PC-3 (cell line): ENCODE measurements at regions not wholly inside any gene's neighbourhood (a gene's known extent, or its start where the extent isn't known, plus 50 kb on each side); places are given as distances from the start of the nearest gene placed in this dataset.

Experiments
- ATAC-seq: fragments of 200-7000 bp; cut with Tn5 transposase; 2 replicates; pipeline ENCODE4 v1.9.1; 2020; ENCODE audit warnings: mild to moderate bottlenecking, moderate library complexity
- BruUV-seq: library from RNA; stranded (reverse); fragments of 400-500 nt; replicated peaks from 2 replicates; lab custom pipeline; 2021; lab: Mats Ljungman, UMichigan
- CTCF ChIA-PET: fragments of 300-600 bp; sonication (Branson Sonifier 250); formaldehyde crosslinking; loops from one replicate; lab custom pipeline; 2022; ENCODE audit warnings: antibody characterized with exemption; lab: Charles Lee
- POLR2A ChIA-PET: fragments of 300-600 bp; sonication (Branson Sonifier 250); formaldehyde crosslinking; loops from one replicate; lab custom pipeline; 2022; ENCODE audit warnings: antibody characterized with exemption; ENCODE audit not compliant: unreplicated experiment; lab: Charles Lee
- DNase-seq: peaks from one replicate; pipeline ENCODE4 v3.0.0-alpha.2; 2015
- H2AFZ ChIP-seq: fragments of 300-600 bp; sonication (generic); 2 replicates; pipeline ENCODE4 v1.6.0; 2016; ENCODE audit warnings: antibody characterized with exemption, low read length
- H3F3A ChIP-seq: fragments of 300-600 bp; sonication (generic); one replicate; pipeline ENCODE4 v1.6.0; 2017; ENCODE audit warnings: antibody characterized with exemption, low read length, control low read depth, mild to moderate bottlenecking; ENCODE audit not compliant: unreplicated experiment
- H3K27ac ChIP-seq: fragments of 300-600 bp; sonication (generic); 2 replicates; pipeline ENCODE4 v1.5.1; 2016; ENCODE audit warnings: mild to moderate bottlenecking, low read length
- H3K27me3 ChIP-seq: fragments of 300-600 bp; sonication (generic); 2 replicates; pipeline ENCODE4 v1.6.1; 2016; ENCODE audit warnings: low read length, mixed read lengths
- H3K36me3 ChIP-seq: fragments of 300-600 bp; sonication (generic); 2 replicates; pipeline ENCODE4 v1.6.1; 2016; ENCODE audit warnings: low read depth, mixed run types, low read length, mixed read lengths
- H3K4me1 ChIP-seq: fragments of 300-600 bp; sonication (generic); 2 replicates; pipeline ENCODE4 v1.5.1; 2016; ENCODE audit warnings: low read length; ENCODE audit not compliant: insufficient read depth
- H3K4me2 ChIP-seq: fragments of 300-600 bp; sonication (generic); 2 replicates; pipeline ENCODE4 v1.6.0; 2016; ENCODE audit warnings: low read length
- H3K4me3 ChIP-seq: fragments of 300-600 bp; sonication (generic); 2 replicates; pipeline ENCODE4 v1.5.1; 2016; ENCODE audit warnings: mild to moderate bottlenecking, low read length, mixed read lengths
- H3K79me2 ChIP-seq: fragments of 300-600 bp; sonication (generic); 2 replicates; pipeline ENCODE4 v1.6.1; 2017; ENCODE audit warnings: low read length, mixed read lengths
- H3K9ac ChIP-seq: fragments of 300-600 bp; sonication (generic); 2 replicates; pipeline ENCODE4 v1.6.0; 2016; ENCODE audit warnings: mild to moderate bottlenecking, low read length
- H3K9me2 ChIP-seq: fragments of 300-600 bp; sonication (generic); replicated peaks from 2 replicates; pipeline ENCODE4 v1.6.1; 2016; ENCODE audit warnings: mixed run types, low read length, mixed read lengths
- H3K9me3 ChIP-seq: fragments of 300-600 bp; sonication (generic); 2 replicates; pipeline ENCODE4 v1.6.1; 2016; ENCODE audit warnings: low read length, mixed read lengths
- H4K20me1 ChIP-seq: fragments of 300-600 bp; sonication (generic); 2 replicates; pipeline ENCODE4 v1.6.1; 2016; ENCODE audit warnings: low read length, mixed read lengths
- CTCF ChIP-seq: fragments of 300-600 bp; sonication (generic); conservative IDR thresholded peaks from 2 replicates; pipeline ENCODE4 v1.5.1; 2017; ENCODE audit warnings: antibody characterized with exemption, low read depth, mild to moderate bottlenecking, low read length
- EZH2 ChIP-seq: fragments of 300-600 bp; sonication (generic); IDR thresholded peaks from one replicate; pipeline ENCODE4 v1.6.1; 2017; ENCODE audit warnings: antibody characterized with exemption, mild to moderate bottlenecking, low read length; ENCODE audit not compliant: unreplicated experiment
- EZH2phosphoT487 ChIP-seq: fragments of 300-600 bp; sonication (generic); IDR thresholded peaks from 2 replicates; pipeline ENCODE4 v1.6.1; 2018; ENCODE audit warnings: mild to moderate bottlenecking, antibody characterized with exemption, low read length, borderline replicate concordance
- intact Hi-C: fragments of 100-400 bp; cut with micrococcal nuclease; formaldehyde crosslinking; loops from 2 replicates; pipeline ENCODE4 v1.9.0; 2023

GRCh38 chr2:236964291-236964690 lies 121.4 kb upstream of the COPS8 start:
- BruUV-seq: no TSS peak

GRCh38 chr2:236965021-236965840 lies 120.5 kb upstream of the COPS8 start:
- ChIA-PET CTCF (no interaction called here), POLR2A (no interaction called here)
- no peaks in the 10 kb centered on the region for H3K9me2 ChIP-seq
- no peaks in the 10 kb centered on the region for H4K20me1 ChIP-seq
- ATAC-seq (no peak), DNase-seq (no peak)
- no peak overlapping the region for H3K4me3 ChIP-seq
- no peaks in the 10 kb centered on the region for H3K36me3 ChIP-seq
- H3K27ac ChIP-seq: no peak overlapping the region
- no peaks in the 10 kb centered on the region for H3K27me3 ChIP-seq
- H3F3A ChIP-seq: no peaks in the 10 kb centered on the region
- H3K9me3 ChIP-seq: no peaks in the 10 kb centered on the region
- no peak overlapping the region for H3K4me2 ChIP-seq
- H3K4me1 ChIP-seq: peaks cover 4% of the 10 kb centered on the region; the same call in 1 of the 2 replicates
- no TSS peak for BruUV-seq
- no peak overlapping the region for H2AFZ ChIP-seq
- no peak overlapping the region for H3K9ac ChIP-seq
- intact Hi-C loops: no loop called here
- TF ChIP-seq EZH2phosphoT487 (no peak), EZH2 (no peak), CTCF (no peak)
- H3K79me2 ChIP-seq: no peaks in the 10 kb centered on the region

More at GRCh38 chr2:236964291-236964690, 121.4 kb upstream of the COPS8 start:
- Histone ChIP-seq H3K9me3 (no peaks in the 10 kb centered on the region), H3K79me2 (no peaks in the 10 kb centered on the region), H3K4me1 (peaks cover 4% of the 10 kb centered on the region; the same call in 1 of the 2 replicates), H4K20me1 (no peaks in the 10 kb centered on the region), H3F3A (no peaks in the 10 kb centered on the region), H3K4me2 (no peak overlapping the region), H3K27ac (no peak overlapping the region), H3K36me3 (no peaks in the 10 kb centered on the region), H3K9ac (no peak overlapping the region), H3K4me3 (no peak overlapping the region), H3K27me3 (no peaks in the 10 kb centered on the region), H2AFZ (no peak overlapping the region), H3K9me2 (no peaks in the 10 kb centered on the region)
- ChIA-PET CTCF (no interaction called here), POLR2A (no interaction called here)
- TF ChIP-seq CTCF: no peak
- TF ChIP-seq EZH2phosphoT487: no peak
- TF ChIP-seq EZH2: no peak
- ATAC-seq (no peak), DNase-seq (no peak)
- intact Hi-C loops: no loop called here

DNA sequence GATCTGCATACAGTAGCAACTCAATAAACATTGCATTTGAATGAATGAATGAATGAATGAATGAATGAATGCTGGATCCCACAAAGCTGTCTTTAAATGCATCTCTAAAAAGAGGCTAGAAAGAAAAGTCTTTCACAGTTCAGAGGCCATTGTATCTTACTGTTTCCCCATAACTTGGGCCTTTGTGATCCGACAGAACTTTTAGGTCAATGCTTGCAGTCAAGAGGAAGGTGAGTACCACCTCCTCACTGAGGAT lies 119.9 kb upstream of the COPS8 start:
- Histone ChIP-seq H2AFZ (no peak overlapping the region), H3K4me3 (no peak overlapping the region), H3K27me3 (no peaks in the 10 kb centered on the region), H3K79me2 (no peaks in the 10 kb centered on the region), H4K20me1 (no peaks in the 10 kb centered on the region), H3K9me2 (no peaks in the 10 kb centered on the region), H3K27ac (no peak overlapping the region), H3K4me1 (peaks cover 4% of the 10 kb centered on the region; the same call in 1 of the 2 replicates), H3K9ac (no peak overlapping the region), H3K36me3 (no peaks in the 10 kb centered on the region), H3K9me3 (no peaks in the 10 kb centered on the region), H3K4me2 (no peak overlapping the region), H3F3A (no peaks in the 10 kb centered on the region)
- ChIA-PET CTCF (no interaction called here), POLR2A (no interaction called here)
- TF ChIP-seq CTCF (no peak), EZH2 (no peak), EZH2phosphoT487 (no peak)
- intact Hi-C loops: no loop called here
- DNase-seq (no peak), ATAC-seq (no peak)
- BruUV-seq: no TSS peak
